ENCODE measurements at regions not wholly inside any gene's neighbourhood (a gene's known extent, or its start where the extent isn't known, plus 50 kb on each side); places are given as distances from the start of the nearest gene placed in this dataset.

GRCh38 chr4:38223782-38224236 lies 263.6 kb downstream of the PTTG2 start:
- Histone ChIP-seq H3K4me2 (ENCODE audit: low read length) (no peak overlapping the region), H3K9me2 (ENCODE audit: insufficient read depth, low read length) (no peaks in the 10 kb centered on the region), H2AFZ (ENCODE audit: low read depth, low read length) (no peak overlapping the region), H3K4me3 (ENCODE audit: low read length) (no peak overlapping the region), H3K9me3 (ENCODE audit: low read length) (no peaks in the 10 kb centered on the region), H3K79me2 (replicated peaks; ENCODE audit: insufficient read depth, low read length) (no peaks in the 10 kb centered on the region), H3F3A (ENCODE audit: insufficient read depth, low read length, poor library complexity, severe bottlenecking) (no peaks in the 10 kb centered on the region), H3K27ac (ENCODE audit: low read length) (no peak overlapping the region), H3K9ac (ENCODE audit: low read length) (no peak overlapping the region), H3K27me3 (ENCODE audit: insufficient read depth, low read depth, low read length) (no peaks in the 10 kb centered on the region), H3K36me3 (ENCODE audit: insufficient read depth, low read length) (no peaks in the 10 kb centered on the region), H4K20me1 (ENCODE audit: insufficient read depth) (no peaks in the 10 kb centered on the region)
- TF ChIP-seq RAD21 (conservative IDR thresholded peaks at IDR 0.05) = no peak
- no peak for TF ChIP-seq TAF1 (IDR thresholded peaks at IDR 0.05; ENCODE audit: low read depth)
- TF ChIP-seq REST (IDR thresholded peaks at IDR 0.05; ENCODE audit: borderline replicate concordance) = no peak
- TF ChIP-seq POLR2AphosphoS5 (IDR thresholded peaks at IDR 0.05) = no peak
- TF ChIP-seq EP300 (conservative IDR thresholded peaks at IDR 0.05; ENCODE audit: poor library complexity, severe bottlenecking) = no peak
- no peak for TF ChIP-seq SMC3 (conservative IDR thresholded peaks at IDR 0.05; ENCODE audit: poor library complexity)
- TF ChIP-seq EZH2 (IDR thresholded peaks at IDR 0.05; ENCODE audit: borderline replicate concordance, insufficient read depth, low read length, poor library complexity, severe bottlenecking) = no peak
- TF ChIP-seq CTCF (IDR thresholded peaks at IDR 0.05; ENCODE audit: poor library complexity, severe bottlenecking) = no peak

- no peak overlapping the region for H3K27ac ChIP-seq (ENCODE audit: low read length)
- H3K36me3 ChIP-seq (ENCODE audit: insufficient read depth, low read length) = no peaks in the 10 kb centered on the region
- H3K9me3 ChIP-seq (ENCODE audit: low read length) = no peaks in the 10 kb centered on the region
- H4K20me1 ChIP-seq (ENCODE audit: insufficient read depth) = no peaks in the 10 kb centered on the region
- no peak for TF ChIP-seq RAD21 (conservative IDR thresholded peaks at IDR 0.05)
- no peak for TF ChIP-seq EZH2 (IDR thresholded peaks at IDR 0.05; ENCODE audit: borderline replicate concordance, insufficient read depth, low read length, poor library complexity, severe bottlenecking)
- TF ChIP-seq TAF1 (IDR thresholded peaks at IDR 0.05; ENCODE audit: low read depth) = no peak
- TF ChIP-seq EP300 (conservative IDR thresholded peaks at IDR 0.05; ENCODE audit: poor library complexity, severe bottlenecking) = no peak
- no peak for TF ChIP-seq POLR2AphosphoS5 (IDR thresholded peaks at IDR 0.05)
- no peak for TF ChIP-seq MXI1 (conservative IDR thresholded peaks at IDR 0.05; ENCODE audit: poor library complexity, severe bottlenecking)
- no peak for TF ChIP-seq CTCF (IDR thresholded peaks at IDR 0.05; ENCODE audit: poor library complexity, severe bottlenecking)
- H3K27me3 ChIP-seq (ENCODE audit: insufficient read depth, low read depth, low read length) = no peaks in the 10 kb centered on the region
- H3K9ac ChIP-seq (ENCODE audit: low read length) = no peak overlapping the region
- H2AFZ ChIP-seq (ENCODE audit: low read depth, low read length) = no peak overlapping the region
- H3K4me3 ChIP-seq (ENCODE audit: low read length) = no peak overlapping the region
- H3K79me2 ChIP-seq (replicated peaks; ENCODE audit: insufficient read depth, low read length) = no peaks in the 10 kb centered on the region
- H3F3A ChIP-seq (ENCODE audit: insufficient read depth, low read length, poor library complexity, severe bottlenecking) = no peaks in the 10 kb centered on the region
- H3K9me2 ChIP-seq (ENCODE audit: insufficient read depth, low read length) = no peaks in the 10 kb centered on the region
- no peak overlapping the region for H3K4me2 ChIP-seq (ENCODE audit: low read length)
These were observed 264.7 kb downstream of the PTTG2 start for GRCh38 chr4:38224850-38225249.
